Fibroblast of pulmonary artery (primary cell): ENCODE measurements at regions not wholly inside any gene's neighbourhood (a gene's known extent, or its start where the extent isn't known, plus 50 kb on each side); places are given as distances from the start of the nearest gene placed in this dataset.

Experiments used
- DNase-seq: peaks from one replicate; pipeline ENCODE4 v3.0.0-alpha.2; 2010; ENCODE audit warnings: low read depth
- H3K4me3 ChIP-seq: replicated peaks from 2 replicates; pipeline ENCODE4 v1.5.1; 2011; ENCODE audit warnings: low read depth, mild to moderate bottlenecking, control low read depth, low read length, moderate library complexity
- TF ChIP-seq, protein P1 (sequence below): IDR thresholded peaks from 2 replicates; pipeline ENCODE4 v1.5.1; 2011; ENCODE audit warnings: mild to moderate bottlenecking, control low read depth, low read length, inconsistent platforms; ENCODE audit errors: missing control alignments

DNA sequence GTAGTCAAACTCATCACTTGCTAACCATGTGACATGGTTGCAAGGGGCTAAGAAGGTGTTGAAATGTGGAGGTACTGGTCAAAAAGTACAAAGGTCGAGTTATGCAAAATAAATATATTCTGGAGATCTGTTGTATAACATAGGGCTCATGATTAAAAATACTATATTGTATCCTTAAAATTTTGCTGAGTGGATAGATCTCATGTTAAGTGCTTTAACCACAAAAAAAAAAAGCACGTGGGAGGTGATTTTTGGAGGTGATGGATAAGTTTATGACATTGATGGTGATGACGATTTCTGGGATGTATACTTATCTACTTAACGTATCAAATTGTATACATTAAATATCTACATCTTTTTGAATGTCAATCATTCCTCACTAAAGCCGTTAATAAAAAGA lies 96.2 kb upstream of the PAPPA start:
- DNase-seq, result no peak
- TF ChIP-seq, protein P1, sequence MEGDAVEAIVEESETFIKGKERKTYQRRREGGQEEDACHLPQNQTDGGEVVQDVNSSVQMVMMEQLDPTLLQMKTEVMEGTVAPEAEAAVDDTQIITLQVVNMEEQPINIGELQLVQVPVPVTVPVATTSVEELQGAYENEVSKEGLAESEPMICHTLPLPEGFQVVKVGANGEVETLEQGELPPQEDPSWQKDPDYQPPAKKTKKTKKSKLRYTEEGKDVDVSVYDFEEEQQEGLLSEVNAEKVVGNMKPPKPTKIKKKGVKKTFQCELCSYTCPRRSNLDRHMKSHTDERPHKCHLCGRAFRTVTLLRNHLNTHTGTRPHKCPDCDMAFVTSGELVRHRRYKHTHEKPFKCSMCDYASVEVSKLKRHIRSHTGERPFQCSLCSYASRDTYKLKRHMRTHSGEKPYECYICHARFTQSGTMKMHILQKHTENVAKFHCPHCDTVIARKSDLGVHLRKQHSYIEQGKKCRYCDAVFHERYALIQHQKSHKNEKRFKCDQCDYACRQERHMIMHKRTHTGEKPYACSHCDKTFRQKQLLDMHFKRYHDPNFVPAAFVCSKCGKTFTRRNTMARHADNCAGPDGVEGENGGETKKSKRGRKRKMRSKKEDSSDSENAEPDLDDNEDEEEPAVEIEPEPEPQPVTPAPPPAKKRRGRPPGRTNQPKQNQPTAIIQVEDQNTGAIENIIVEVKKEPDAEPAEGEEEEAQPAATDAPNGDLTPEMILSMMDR, result no peak
- H3K4me3 ChIP-seq, result no peak overlapping the region

DNA sequence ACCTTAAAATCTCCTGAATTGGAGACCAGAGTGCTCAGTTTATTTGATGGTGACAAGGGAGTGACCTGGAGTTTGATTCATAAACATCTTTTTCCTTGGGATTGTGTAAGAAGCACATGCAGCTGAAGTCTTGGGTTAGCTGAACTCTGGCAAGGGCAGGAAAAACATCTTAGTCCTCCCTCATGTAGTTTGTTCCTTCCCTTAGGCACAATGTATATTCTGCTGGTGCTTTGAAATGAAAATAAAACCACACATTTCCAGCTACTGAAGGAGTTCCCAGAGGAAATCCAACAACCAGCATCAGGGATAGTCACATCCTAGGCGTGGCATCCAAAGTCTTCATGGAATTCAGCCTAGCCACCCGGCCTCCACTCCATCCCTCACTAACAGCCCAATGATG lies 95.2 kb upstream of the PAPPA start:
- peak; percentile 46 for DNase-seq
- TF ChIP-seq, protein P1, result no peak
- no peak overlapping the region for H3K4me3 ChIP-seq

DNA sequence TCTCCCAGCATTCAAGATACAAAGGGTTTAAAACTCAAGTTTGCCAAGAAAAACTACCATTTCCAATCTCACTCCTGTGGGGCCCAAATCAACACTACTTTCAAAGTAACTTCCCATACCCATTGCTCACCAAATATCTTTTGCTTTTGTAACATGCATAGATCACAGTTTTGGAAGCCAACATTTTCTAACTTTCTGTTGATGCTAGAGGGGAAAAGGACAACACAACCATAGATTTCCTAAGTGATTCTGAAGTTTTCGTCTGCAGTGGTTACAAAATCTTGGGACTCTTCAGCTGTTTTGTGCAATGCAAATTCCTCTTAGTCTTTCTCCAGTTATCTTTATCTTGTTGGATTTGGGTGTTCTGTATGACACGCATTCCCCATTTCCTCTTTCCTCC lies 94.1 kb upstream of the PAPPA start:
- peak; percentile 79 for DNase-seq
- no peak overlapping the region for H3K4me3 ChIP-seq
- TF ChIP-seq, protein P1, result no peak

DNA sequence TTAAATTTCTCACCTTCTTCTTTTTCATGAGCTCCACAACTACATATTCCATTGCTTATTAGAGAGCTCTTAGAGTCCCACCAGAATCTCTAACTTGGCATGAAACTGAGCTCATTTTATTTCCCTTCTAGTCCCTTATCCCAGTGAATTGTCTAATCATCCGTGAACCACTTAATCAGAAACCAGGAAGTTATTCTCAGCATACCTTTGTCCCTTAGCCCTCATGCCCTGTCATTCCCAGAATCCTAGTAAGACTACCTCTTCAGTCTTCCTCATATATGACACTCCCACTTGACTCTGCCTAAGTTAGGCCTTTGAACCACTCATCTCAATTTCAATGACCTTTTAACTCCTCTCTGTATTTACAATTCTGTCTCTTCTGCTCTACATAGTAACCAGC lies 93.0 kb upstream of the PAPPA start:
- TF ChIP-seq, protein P1, result no peak
- no peak for DNase-seq
- no peak overlapping the region for H3K4me3 ChIP-seq

GRCh38 chr9:116061546-116062205 lies 91.9 kb upstream of the PAPPA start:
- H3K4me3 ChIP-seq, result no peak overlapping the region
- DNase-seq, result no peak
- TF ChIP-seq, protein P1, result no peak

GRCh38 chr9:116062206-116062550 lies 91.4 kb upstream of the PAPPA start:
- TF ChIP-seq, protein P1, result no peak
- DNase-seq, result no peak
- H3K4me3 ChIP-seq, result no peak overlapping the region

DNA sequence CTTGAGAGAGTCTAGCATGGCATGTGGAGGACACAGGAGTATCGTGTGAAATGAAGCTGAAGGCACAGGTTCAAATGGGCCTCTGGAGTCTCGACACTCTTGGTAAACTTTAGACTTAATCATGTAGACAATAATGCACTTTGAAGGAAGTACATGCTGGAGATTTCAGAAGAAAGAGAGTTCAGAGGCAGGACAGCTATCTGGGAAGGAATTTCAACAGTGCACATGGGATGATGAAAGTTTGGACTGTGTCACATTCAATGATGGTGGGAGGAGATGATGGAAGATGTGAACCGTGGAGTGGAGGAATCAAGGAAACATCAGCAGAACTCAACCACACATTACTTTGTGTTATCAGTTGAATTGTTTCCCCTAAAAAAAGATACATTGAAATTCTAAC lies 88.6 kb upstream of the PAPPA start:
- H3K4me3 ChIP-seq, result no peak overlapping the region
- DNase-seq, result no peak
- TF ChIP-seq, protein P1, result no peak
